ENCODE measurements at regions not wholly inside any gene's neighbourhood (a gene's known extent, or its start where the extent isn't known, plus 50 kb on each side); places are given as distances from the start of the nearest gene placed in this dataset.

GRCh38 chr1:81388435-81388834 lies 412.3 kb upstream of the ADGRL2 start:
- TF ChIP-seq TAF1 (IDR thresholded peaks at IDR 0.05; ENCODE audit: low read depth) (no peak), EP300 (IDR thresholded peaks at IDR 0.05; ENCODE audit: borderline replicate concordance) (no peak), CREB1 (IDR thresholded peaks at IDR 0.05; ENCODE audit: low read depth) (no peak)
